DMS79 (cell line): ENCODE measurements at regions not wholly inside any gene's neighbourhood (a gene's known extent, or its start where the extent isn't known, plus 50 kb on each side); places are given as distances from the start of the nearest gene placed in this dataset.

Source experiments
- DNase-seq: peaks from one replicate; lab custom pipeline; 2025; lab: John Stamatoyannopoulos, UW

GRCh38 chr11:115767047-115767802 lies 263.0 kb upstream of the CADM1 start:
- no peak for DNase-seq

- no peak for DNase-seq
Measured at GRCh38 chr11:115766561-115766960, 262.3 kb upstream of the CADM1 start.

DNA sequence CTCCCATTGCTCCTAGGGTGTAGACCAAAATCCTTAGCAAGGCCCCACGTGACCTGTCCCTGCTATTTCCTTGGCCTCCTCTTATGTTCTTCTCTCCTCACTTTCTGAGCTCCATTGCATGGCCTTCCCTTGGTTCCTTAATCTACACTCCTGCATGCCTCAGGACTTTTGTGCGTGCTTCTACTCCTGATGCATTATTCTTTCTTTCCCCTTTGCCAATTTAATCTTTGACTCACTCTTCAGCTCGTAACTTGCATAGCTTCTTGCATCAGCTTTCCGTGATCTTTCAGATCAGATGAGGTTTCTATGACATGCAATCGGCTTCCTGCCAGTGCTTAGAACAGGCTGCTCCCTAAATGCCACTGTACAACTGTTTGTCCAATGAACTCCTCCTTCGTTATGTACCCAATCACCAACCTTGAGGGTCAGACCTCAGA lies 261.6 kb upstream of the CADM1 start:
- DNase-seq = no peak

- DNase-seq = no peak
Measured at GRCh38 chr11:115764176-115764575, 260.0 kb upstream of the CADM1 start.

- DNase-seq = no peak
Measured at GRCh38 chr11:115761817-115762216, 257.6 kb upstream of the CADM1 start.

DNA sequence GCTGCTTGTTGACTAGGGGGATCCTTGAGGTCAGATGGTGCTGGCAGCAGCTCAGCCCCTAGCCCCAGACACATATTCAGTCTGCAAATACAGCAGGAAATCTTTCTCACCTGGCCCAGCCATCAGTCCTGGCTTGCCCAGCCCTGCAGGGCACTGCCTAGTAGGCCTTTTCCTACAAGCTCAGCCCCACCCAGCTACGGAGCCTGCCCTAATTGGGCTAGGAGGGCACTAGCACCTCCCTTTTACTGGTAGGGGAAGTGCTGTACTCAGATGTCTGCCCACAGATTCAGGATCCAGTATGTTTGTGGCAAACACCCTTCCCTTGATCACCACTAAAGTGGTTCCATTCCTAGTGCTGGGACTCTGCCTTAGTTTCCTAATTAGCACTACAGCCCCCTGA lies 257.1 kb upstream of the CADM1 start:
- DNase-seq = no peak

- no peak for DNase-seq
Measured at GRCh38 chr11:115760461-115761320, 256.5 kb upstream of the CADM1 start.

DNA sequence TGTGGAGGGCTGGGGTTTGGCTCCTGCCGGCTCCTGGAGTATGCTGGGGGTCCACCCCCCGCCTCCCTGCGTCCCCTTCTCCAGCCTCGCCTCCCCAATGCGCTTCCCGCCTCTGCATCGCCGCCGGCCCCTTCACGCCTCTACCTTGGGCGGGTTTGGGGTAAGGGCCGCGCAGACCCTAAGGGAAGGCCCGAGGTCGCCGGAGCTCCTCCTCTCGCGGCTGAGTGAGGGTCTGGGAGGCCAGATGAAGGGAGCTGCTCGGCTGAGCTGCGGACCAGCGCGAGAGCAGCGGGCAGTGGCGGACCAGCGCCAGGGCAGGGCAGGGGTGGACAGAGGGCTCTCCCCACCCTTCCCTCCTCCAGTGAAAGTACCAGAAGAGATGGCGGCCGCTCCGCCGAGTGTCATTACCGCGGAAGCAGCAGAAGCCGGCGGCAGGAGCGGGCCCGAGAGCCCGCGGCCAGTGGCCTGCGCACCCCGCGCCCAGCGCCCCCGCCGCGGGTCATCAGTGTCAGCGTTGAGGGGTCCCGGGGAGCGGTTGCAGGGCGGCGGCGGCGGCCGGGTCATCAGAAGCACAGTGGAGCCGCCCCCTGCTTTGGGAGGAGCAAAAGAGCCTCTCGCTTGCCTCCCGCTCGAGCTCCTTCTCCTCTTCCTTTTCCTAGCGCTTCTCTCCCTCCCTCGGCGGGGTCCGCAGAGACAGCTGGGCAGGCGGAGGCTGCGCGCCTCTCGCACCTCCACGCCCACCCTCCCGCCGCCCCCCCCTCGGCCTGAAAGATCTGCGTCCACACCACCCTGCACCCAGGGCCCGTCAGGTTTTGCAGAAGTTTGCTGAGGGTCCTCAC lies 255.6 kb upstream of the CADM1 start:
- DNase-seq = no peak

GRCh38 chr11:115758011-115758410 lies 253.8 kb upstream of the CADM1 start:
- DNase-seq = no peak

DNA sequence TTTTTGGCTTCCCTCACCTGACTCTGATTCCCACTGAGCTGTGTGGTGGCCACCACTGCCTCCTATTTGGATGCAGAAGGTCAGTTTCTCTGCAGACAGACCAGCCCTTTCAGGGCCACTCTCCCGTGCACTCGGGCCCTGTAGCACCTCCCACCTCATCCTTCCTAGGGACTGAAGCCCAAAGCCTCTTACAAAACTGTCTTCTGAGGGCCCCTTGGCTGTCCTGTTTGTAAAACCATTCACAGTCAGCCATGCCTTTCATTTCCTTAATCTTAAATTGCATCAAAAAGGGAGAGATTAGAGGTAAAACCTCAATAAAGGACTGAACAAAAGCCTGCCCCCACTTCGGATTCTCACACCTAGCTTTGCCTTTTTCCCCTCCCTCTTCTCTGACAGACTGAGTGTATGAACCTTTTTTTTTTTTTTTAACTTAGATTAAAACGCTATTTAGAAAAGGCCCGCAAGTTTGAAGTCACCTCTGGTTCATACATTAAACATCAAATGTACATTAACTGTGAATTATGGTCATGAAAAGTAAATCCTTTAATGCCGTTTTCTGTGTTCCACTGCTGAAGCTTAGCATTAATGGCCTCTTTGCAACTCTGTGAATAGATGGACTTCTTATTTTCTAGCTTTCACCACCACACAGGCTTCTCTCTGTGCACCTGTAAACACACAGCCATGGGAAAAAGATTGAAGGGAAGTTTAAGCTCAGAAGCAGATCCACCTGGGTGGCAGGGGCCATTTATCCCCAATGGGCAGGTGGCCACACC lies 247.2 kb upstream of the CADM1 start:
- DNase-seq = no peak

DNA sequence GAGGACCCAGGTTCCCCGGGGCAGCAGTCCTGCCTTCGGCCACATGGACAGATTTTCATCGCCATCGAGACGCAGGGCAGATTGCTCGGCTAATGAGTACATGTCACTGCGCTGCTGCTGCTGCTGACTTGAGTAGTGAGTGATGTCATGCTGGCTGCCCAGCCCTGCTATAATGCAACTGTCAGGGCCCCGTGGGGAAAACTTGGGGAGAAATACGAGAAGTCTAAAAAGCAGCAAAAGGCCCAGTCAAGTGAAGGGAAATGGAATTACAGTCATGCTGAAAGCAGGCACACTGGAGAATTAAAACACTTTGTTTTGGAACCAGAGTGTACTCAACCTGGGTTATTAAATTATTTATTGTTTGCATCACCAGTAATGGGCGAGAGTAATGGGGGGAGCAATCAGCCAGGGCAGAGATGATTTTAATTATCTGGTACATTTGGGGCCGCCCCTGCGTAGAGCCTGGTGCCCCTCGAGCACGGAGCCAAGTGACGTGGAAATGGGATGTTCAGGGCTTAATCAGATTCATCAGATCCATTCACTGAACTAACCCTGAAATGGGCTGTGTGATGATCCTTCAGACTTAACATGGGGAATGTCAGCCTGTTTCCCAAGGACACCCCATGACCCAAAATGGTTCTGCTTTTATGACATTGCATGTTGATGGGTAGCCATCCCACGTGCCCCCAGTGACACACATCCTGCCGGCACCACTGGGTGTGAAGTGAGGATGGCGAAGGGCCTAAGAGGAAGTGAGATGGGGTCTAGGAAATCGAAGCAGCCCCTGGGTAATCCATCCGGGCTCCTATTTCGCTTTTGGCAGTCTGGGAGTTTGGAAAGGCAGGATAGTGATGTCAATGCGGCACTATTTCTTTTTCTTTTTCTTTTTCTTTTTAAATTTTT lies 241.6 kb upstream of the CADM1 start:
- no peak for DNase-seq

DNA sequence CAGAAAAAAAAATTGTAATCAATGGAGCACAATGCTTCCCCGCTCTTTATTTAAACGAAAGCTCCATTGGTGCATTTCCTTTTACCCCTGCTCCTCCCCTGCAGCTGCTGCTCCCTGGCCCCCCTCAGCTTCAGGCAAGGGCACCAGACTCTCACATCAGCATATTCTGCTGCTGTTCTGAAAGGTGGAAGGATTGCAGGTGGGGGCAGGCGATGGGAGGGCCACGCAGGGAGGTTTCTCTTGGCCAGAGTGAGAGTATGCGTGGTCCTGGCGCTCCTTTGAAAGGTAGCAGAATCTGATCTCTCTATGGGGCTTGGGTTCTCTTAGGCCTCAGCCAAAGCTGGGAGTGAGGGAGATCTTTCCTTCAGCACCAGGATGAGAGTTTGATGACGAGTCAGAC lies 240.9 kb upstream of the CADM1 start:
- DNase-seq = no peak

GRCh38 chr11:115743719-115744118 lies 239.5 kb upstream of the CADM1 start:
- DNase-seq = no peak

DNA sequence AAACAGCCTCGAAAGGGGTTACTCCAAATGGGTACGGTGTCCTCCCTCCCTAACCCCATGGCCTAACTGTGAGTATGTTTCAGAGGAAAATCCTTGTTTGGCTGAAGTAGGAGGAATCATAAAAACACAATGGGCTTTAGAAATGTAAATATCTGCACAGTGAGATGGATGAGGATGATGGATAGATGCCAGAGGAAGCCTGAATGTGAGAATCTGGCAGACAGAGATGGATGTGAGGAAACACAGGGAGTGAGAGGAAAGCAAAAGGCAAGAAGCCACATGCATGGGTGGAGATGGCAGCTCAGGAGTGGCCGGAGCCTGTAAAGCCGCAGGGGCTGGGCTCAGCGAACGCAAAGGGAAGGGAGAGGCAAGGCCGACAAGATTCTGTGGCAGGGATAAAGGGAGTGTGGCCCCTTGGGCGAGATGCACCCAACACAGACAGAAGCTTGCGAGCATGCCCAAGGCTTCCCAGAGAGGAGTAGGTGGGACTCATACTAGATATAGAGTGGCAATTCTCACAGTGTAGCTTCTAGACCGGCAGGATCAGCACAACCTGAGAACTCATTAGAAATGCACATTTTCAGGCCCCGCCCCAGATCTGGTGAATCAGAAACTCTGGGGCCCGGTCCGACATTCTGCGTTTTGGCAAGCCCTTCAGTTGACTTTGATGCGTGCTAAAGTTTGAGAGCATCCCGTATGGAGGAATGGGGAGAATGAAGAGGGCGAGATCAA lies 237.3 kb upstream of the CADM1 start:
- no peak for DNase-seq

DNA sequence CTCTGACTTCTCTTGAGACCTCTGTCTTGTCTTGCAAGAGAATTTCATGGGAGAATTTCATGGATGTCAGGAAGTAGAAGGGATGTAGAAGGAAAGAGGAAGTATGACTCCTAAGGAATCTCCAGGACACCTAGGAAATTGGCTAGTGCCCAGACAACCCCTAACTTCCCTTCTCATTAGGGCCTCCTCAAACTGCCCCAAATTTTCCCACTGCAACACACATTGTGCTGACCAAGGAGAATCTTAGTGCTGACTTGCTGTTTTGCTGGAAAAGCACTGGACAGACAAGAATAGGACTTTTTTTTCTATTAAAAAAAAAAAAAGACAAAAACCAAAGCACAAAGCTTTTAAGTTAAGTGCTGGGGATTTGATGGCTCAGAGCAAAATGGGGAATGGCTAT lies 236.1 kb upstream of the CADM1 start:
- DNase-seq = no peak

GRCh38 chr11:115739878-115740277 lies 235.7 kb upstream of the CADM1 start:
- DNase-seq = peak; percentile 10

GRCh38 chr11:115739146-115739545 lies 234.9 kb upstream of the CADM1 start:
- DNase-seq = no peak

GRCh38 chr11:115737875-115738274 lies 233.7 kb upstream of the CADM1 start:
- no peak for DNase-seq

- DNase-seq = no peak
Measured at GRCh38 chr11:115736146-115736545, 231.9 kb upstream of the CADM1 start.

- no peak for DNase-seq
Measured at GRCh38 chr11:115724666-115725065, 220.5 kb upstream of the CADM1 start.
